H9 (cell line): ENCODE measurements at regions not wholly inside any gene's neighbourhood (a gene's known extent, or its start where the extent isn't known, plus 50 kb on each side); places are given as distances from the start of the nearest gene placed in this dataset.

ENCODE experiments used
- DNase-seq: peaks from one replicate; pipeline ENCODE4 v3.0.0-alpha.2; 2017
- H2AFZ ChIP-seq: one replicate; pipeline ENCODE4 v1.6.1; 2013; ENCODE audit warnings: mild to moderate bottlenecking, low read length, control low read depth, moderate library complexity
- H2AK5ac ChIP-seq: 2 replicates; pipeline ENCODE4 v1.6.1; 2013; ENCODE audit warnings: low read length, control low read depth, mixed read lengths; ENCODE audit not compliant: insufficient read length
- H2BK120ac ChIP-seq: one replicate; pipeline ENCODE4 v1.6.1; 2013; ENCODE audit warnings: low read depth, mild to moderate bottlenecking, low read length, control low read depth, inconsistent platforms; ENCODE audit not compliant: poor library complexity, severe bottlenecking
- H2BK12ac ChIP-seq: 2 replicates; pipeline ENCODE4 v1.6.1; 2013; ENCODE audit warnings: low read length, control low read depth, mixed read lengths, low read depth; ENCODE audit not compliant: insufficient read length
- H2BK15ac ChIP-seq: 2 replicates; pipeline ENCODE4 v1.6.1; 2013; ENCODE audit warnings: low read depth, low read length, control low read depth
- H2BK20ac ChIP-seq: one replicate; pipeline ENCODE4 v1.6.1; 2013; ENCODE audit warnings: low read depth, mild to moderate bottlenecking, low read length, control low read depth, inconsistent platforms; ENCODE audit not compliant: poor library complexity, severe bottlenecking
- H2BK5ac ChIP-seq: 2 replicates; pipeline ENCODE4 v1.6.1; 2013; ENCODE audit warnings: low read length, control low read depth, mixed read lengths; ENCODE audit not compliant: insufficient read length
- H3K14ac ChIP-seq: 2 replicates; pipeline ENCODE4 v1.6.1; 2013; ENCODE audit warnings: low read length, control low read depth; ENCODE audit not compliant: insufficient read depth
- H3K18ac ChIP-seq: 2 replicates; pipeline ENCODE4 v1.6.1; 2013; ENCODE audit warnings: low read depth, mild to moderate bottlenecking, mixed read lengths, low read length, control low read depth; ENCODE audit not compliant: insufficient read length
- H3K23ac ChIP-seq: 2 replicates; pipeline ENCODE4 v1.6.1; 2013; ENCODE audit warnings: low read length, control low read depth, mixed read lengths, low read depth; ENCODE audit not compliant: insufficient read length
- H3K23me2 ChIP-seq: 2 replicates; pipeline ENCODE4 v1.6.1; 2013; ENCODE audit warnings: low read depth, mild to moderate bottlenecking, mixed read lengths, low read length, control low read depth; ENCODE audit not compliant: insufficient read length, poor library complexity, severe bottlenecking
- H3K27ac ChIP-seq: 2 replicates; pipeline ENCODE4 v1.5.1; 2013; ENCODE audit warnings: low read length, control low read depth, mixed read lengths, low read depth; ENCODE audit not compliant: insufficient read length
- H3K27me3 ChIP-seq: 2 replicates; pipeline ENCODE4 v1.6.1; 2013; ENCODE audit warnings: low read length, control low read depth, inconsistent platforms; ENCODE audit not compliant: insufficient read depth
- H3K4ac ChIP-seq: 2 replicates; pipeline ENCODE4 v1.6.1; 2013; ENCODE audit warnings: low read depth, mild to moderate bottlenecking, control low read depth, inconsistent platforms, low read length, moderate library complexity
- H3K4me1 ChIP-seq: 2 replicates; pipeline ENCODE4 v1.6.1; 2013; ENCODE audit warnings: low read length, control low read depth, inconsistent platforms; ENCODE audit not compliant: insufficient read depth
- H3K4me2 ChIP-seq: 2 replicates; pipeline ENCODE4 v1.6.1; 2013; ENCODE audit warnings: low read length, control low read depth, mixed read lengths; ENCODE audit not compliant: insufficient read length, insufficient read depth
- H3K56ac ChIP-seq: 2 replicates; pipeline ENCODE4 v1.6.1; 2013; ENCODE audit warnings: low read depth, mild to moderate bottlenecking, mixed read lengths, low read length, control low read depth; ENCODE audit not compliant: insufficient read length
- H3K79me1 ChIP-seq: 2 replicates; pipeline ENCODE4 v1.6.1; 2013; ENCODE audit warnings: low read depth, mild to moderate bottlenecking, moderate library complexity, low read length, control low read depth, inconsistent platforms; ENCODE audit not compliant: insufficient read depth, poor library complexity, severe bottlenecking
- H3K79me2 ChIP-seq: 2 replicates; pipeline ENCODE4 v1.6.1; 2013; ENCODE audit warnings: low read length, control low read depth, inconsistent platforms; ENCODE audit not compliant: insufficient read depth
- H3K9ac ChIP-seq: 2 replicates; pipeline ENCODE4 v1.6.1; 2013; ENCODE audit warnings: low read length, control low read depth, mixed read lengths; ENCODE audit not compliant: insufficient read length; ENCODE audit errors: extremely low read depth
- H3K9me3 ChIP-seq: one replicate; pipeline ENCODE4 v1.6.1; 2013; ENCODE audit warnings: low read depth, low read length, inconsistent platforms; ENCODE audit not compliant: control insufficient read depth
- H3T11ph ChIP-seq: one replicate; pipeline ENCODE4 v1.6.1; 2013; ENCODE audit warnings: mild to moderate bottlenecking, low read length, control low read depth, inconsistent platforms
- H4K20me1 ChIP-seq: one replicate; pipeline ENCODE4 v1.6.1; 2013; ENCODE audit not compliant: control insufficient read depth, insufficient read length, insufficient read depth
- H4K5ac ChIP-seq: 2 replicates; pipeline ENCODE4 v1.6.1; 2013; ENCODE audit warnings: low read depth, mild to moderate bottlenecking, mixed read lengths, low read length, control low read depth; ENCODE audit not compliant: insufficient read length
- H4K8ac ChIP-seq: replicated peaks from 2 replicates; pipeline ENCODE4 v1.6.1; 2013; ENCODE audit warnings: low read length, control low read depth, mixed read lengths, low read depth; ENCODE audit not compliant: insufficient read length
- H4K91ac ChIP-seq: 2 replicates; pipeline ENCODE4 v1.6.1; 2013; ENCODE audit warnings: low read depth, mild to moderate bottlenecking, moderate library complexity, mixed read lengths, low read length, control low read depth; ENCODE audit not compliant: insufficient read length
- H3K27ac Mint-ChIP-seq, 3 experiments: 2 replicates in 2 of 3; 3 replicates in 1 of 3; pipeline ENCODE4 v1.8.0; 2020 to 2021; ENCODE audit warnings: mixed read lengths in 3 of 3, mild to moderate bottlenecking in 1 of 3, moderate library complexity in 1 of 3
- H3K27me3 Mint-ChIP-seq: 2 replicates; pipeline ENCODE4 v1.8.0; 2021; ENCODE audit warnings: low read depth, mild to moderate bottlenecking, moderate library complexity, mixed read lengths
- H3K36me3 Mint-ChIP-seq, 3 experiments: 2 replicates in 2 of 3; 3 replicates in 1 of 3; pipeline ENCODE4 v1.8.0; 2020 to 2021; ENCODE audit warnings: low read depth in 3 of 3, mixed read lengths in 3 of 3; ENCODE audit not compliant: insufficient read depth in 1 of 3
- H3K4me1 Mint-ChIP-seq, 2 experiments: 2 replicates each; pipeline ENCODE4 v1.8.0; 2020; ENCODE audit warnings: mixed read lengths in 2 of 2
- H3K4me3 Mint-ChIP-seq, 2 experiments: 2 replicates in 1 of 2; 3 replicates in 1 of 2; pipeline ENCODE4 v1.8.0; 2020 to 2021; ENCODE audit warnings: mild to moderate bottlenecking in 2 of 2, mixed read lengths in 2 of 2, moderate library complexity in 1 of 2
- H3K9me3 Mint-ChIP-seq, 2 experiments: 2 replicates in 1 of 2; 3 replicates in 1 of 2; pipeline ENCODE4 v1.8.0; 2020; ENCODE audit warnings: mild to moderate bottlenecking in 2 of 2, mixed read lengths in 2 of 2, moderate library complexity in 1 of 2
- CTCF ChIP-seq: fragments of 200-600 bp; sonication (generic); conservative IDR thresholded peaks from 3 replicates; pipeline ENCODE4 v1.8.0; 2021; ENCODE audit warnings: antibody characterized with exemption, mild to moderate bottlenecking
- WGBS: extraction: QIAGEN DNeasy Blood & Tissue Kit; methylation state at CpG from one replicate; pipeline ENCODE4 v1.1.7; 2013; ENCODE audit warnings: missing lambda C conversion rate, low lambda C conversion rate, mixed read lengths; ENCODE audit not compliant: insufficient read length; ENCODE audit errors: extremely low coverage; 5-methylcytosine and 5-hydroxymethylcytosine counted together

- Histone ChIP-seq H3K4me1 (no peaks in the 10 kb centered on the region), H3K23ac (no peak overlapping the region), H4K20me1 (no peaks in the 10 kb centered on the region), H4K8ac (no peak overlapping the region), H2BK120ac (no peak overlapping the region), H3K18ac (no peak overlapping the region), H3K27me3 (no peaks in the 10 kb centered on the region), H3K79me2 (no peaks in the 10 kb centered on the region), H3T11ph (no peak overlapping the region), H3K27ac (no peak overlapping the region), H3K23me2 (no peaks in the 10 kb centered on the region), H2AK5ac (no peak overlapping the region), H2AFZ (no peak overlapping the region), H3K14ac (no peak overlapping the region), H3K9me3 (no peaks in the 10 kb centered on the region), H3K9ac (no peak overlapping the region), H3K4ac (no peak overlapping the region), H3K4me2 (no peak overlapping the region), H4K91ac (no peak overlapping the region), H4K5ac (no peak overlapping the region), H2BK20ac (no peak overlapping the region), H2BK12ac (no peak overlapping the region), H2BK5ac (no peak overlapping the region), H3K79me1 (no peaks in the 10 kb centered on the region), H3K56ac (no peak overlapping the region), H2BK15ac (no peak overlapping the region)
- H3K4me3 Mint-ChIP-seq, result no peak overlapping the region
- DNase-seq, result no peak
- H3K9me3 Mint-ChIP-seq, result no peaks in the 10 kb centered on the region; a peak in 2 of 5 replicates
- no CpG with 5 or more reads among the region's 2 CpGs for WGBS
- no peaks in the 10 kb centered on the region for H3K27me3 Mint-ChIP-seq
- no peaks in the 10 kb centered on the region for H3K36me3 Mint-ChIP-seq
- no peak overlapping the region for H3K27ac Mint-ChIP-seq
- no peak for TF ChIP-seq CTCF
- peaks cover 13 to 15% of the 10 kb centered on the region in 2 experiments for H3K4me1 Mint-ChIP-seq
Measured at GRCh38 chr3:76942101-76942500, 97.8 kb upstream of the ROBO2 start.
